ENCODE measurements at regions not wholly inside any gene's neighbourhood (a gene's known extent, or its start where the extent isn't known, plus 50 kb on each side); places are given as distances from the start of the nearest gene placed in this dataset.

GRCh38 chr10:10437886-10438285 lies 579.8 kb upstream of the CELF2 start:
- TF ChIP-seq CTCF (IDR thresholded peaks at IDR 0.05) = no peak
- TF ChIP-seq POLR2A (IDR thresholded peaks at IDR 0.05) = no peak
